ENCODE measurements at regions not wholly inside any gene's neighbourhood (a gene's known extent, or its start where the extent isn't known, plus 50 kb on each side); places are given as distances from the start of the nearest gene placed in this dataset.

- no peak for TF ChIP-seq CTCF (IDR thresholded peaks at IDR 0.05 in 8 of 11, conservative IDR thresholded peaks at IDR 0.05 in 3 of 11)
- TF ChIP-seq POLR2AphosphoS5 (IDR thresholded peaks at IDR 0.05), result no peak
Observed at GRCh38 chr4:124573056-124573455, 139.5 kb downstream of the ANKRD50 start.
